ENCODE measurements at regions not wholly inside any gene's neighbourhood (a gene's known extent, or its start where the extent isn't known, plus 50 kb on each side); places are given as distances from the start of the nearest gene placed in this dataset.

GRCh38 chr3:23114432-23114831 lies 88.7 kb upstream of the UBE2E2 start:
- H3K9me3 Mint-ChIP-seq = no peaks in the 10 kb centered on the region
- no peaks in the 10 kb centered on the region for H3K36me3 Mint-ChIP-seq (ENCODE audit: low read depth)
- DNase-seq = no peak
- no peak for TF ChIP-seq CTCF (IDR thresholded peaks at IDR 0.05)
- H3K4me3 Mint-ChIP-seq = no peak overlapping the region
- H3K27ac Mint-ChIP-seq = no peak overlapping the region
- H3K4me1 Mint-ChIP-seq = no peaks in the 10 kb centered on the region
- peaks cover 3% of the 10 kb centered on the region for H3K27me3 Mint-ChIP-seq (ENCODE audit: low read depth, poor library complexity)

- no peak for TF ChIP-seq CTCF (IDR thresholded peaks at IDR 0.05)
- Mint-ChIP-seq H3K27ac (no peak overlapping the region), H3K4me1 (no peaks in the 10 kb centered on the region), H3K4me3 (no peak overlapping the region), H3K27me3 (ENCODE audit: low read depth, poor library complexity) (peaks cover 3% of the 10 kb centered on the region), H3K9me3 (no peaks in the 10 kb centered on the region), H3K36me3 (ENCODE audit: low read depth) (no peaks in the 10 kb centered on the region)
- no peak for DNase-seq
Measured at GRCh38 chr3:23115171-23115877, 87.8 kb upstream of the UBE2E2 start.

- Mint-ChIP-seq H3K4me3 (no peak overlapping the region), H3K27me3 (ENCODE audit: low read depth, poor library complexity) (peaks cover 3% of the 10 kb centered on the region), H3K4me1 (no peaks in the 10 kb centered on the region), H3K36me3 (ENCODE audit: low read depth) (no peaks in the 10 kb centered on the region), H3K9me3 (no peaks in the 10 kb centered on the region), H3K27ac (no peak overlapping the region)
- no peak for DNase-seq
- TF ChIP-seq CTCF (IDR thresholded peaks at IDR 0.05) = no peak
Measured at GRCh38 chr3:23116081-23116837, 86.9 kb upstream of the UBE2E2 start.

- no peaks in the 10 kb centered on the region for H3K9me3 Mint-ChIP-seq
- H3K36me3 Mint-ChIP-seq (ENCODE audit: low read depth) = no peaks in the 10 kb centered on the region
- TF ChIP-seq CTCF (IDR thresholded peaks at IDR 0.05) = no peak
- no peak overlapping the region for H3K4me3 Mint-ChIP-seq
- peaks cover 3% of the 10 kb centered on the region for H3K27me3 Mint-ChIP-seq (ENCODE audit: low read depth, poor library complexity)
- no peak for DNase-seq
- no peaks in the 10 kb centered on the region for H3K4me1 Mint-ChIP-seq
- H3K27ac Mint-ChIP-seq = no peak overlapping the region
Measured at GRCh38 chr3:23117856-23118255, 85.3 kb upstream of the UBE2E2 start.

GRCh38 chr3:23127196-23127595 lies 75.9 kb upstream of the UBE2E2 start:
- Mint-ChIP-seq H3K27ac (no peak overlapping the region), H3K9me3 (no peaks in the 10 kb centered on the region), H3K4me3 (no peak overlapping the region), H3K4me1 (no peaks in the 10 kb centered on the region), H3K36me3 (ENCODE audit: low read depth) (no peaks in the 10 kb centered on the region), H3K27me3 (ENCODE audit: low read depth, poor library complexity) (peaks cover 4% of the 10 kb centered on the region)
- DNase-seq = no peak
- TF ChIP-seq CTCF (IDR thresholded peaks at IDR 0.05) = no peak

Data from nephron progenitor cell (in vitro differentiated cells).